K562 (cell line): ENCODE measurements at regions not wholly inside any gene's neighbourhood (a gene's known extent, or its start where the extent isn't known, plus 50 kb on each side); places are given as distances from the start of the nearest gene placed in this dataset.

ENCODE experiments used
- ATAC-seq: fragments of 200-7000 bp; cut with Tn5 transposase; 3 replicates; pipeline ENCODE4 v1.9.1; 2020; ENCODE audit warnings: moderate library complexity
- BruUV-seq: library from RNA; stranded (reverse); fragments of 400-500 nt; replicated peaks from 2 replicates; lab custom pipeline; 2021; lab: Mats Ljungman, UMichigan
- CTCF ChIA-PET: fragments of 300-600 bp; formaldehyde crosslinking; extraction: SDS; loops from one replicate; lab custom pipeline; 2021; ENCODE audit warnings: low intra/inter-chr PET ratio; lab: Yijun Ruan, JAX
- POLR2A ChIA-PET: fragments of 300-600, 350-650 bp; sonication (Branson Sonifier 250); formaldehyde crosslinking; extraction: SDS; loops from one replicate; lab custom pipeline; 2021; ENCODE audit warnings: antibody characterized with exemption, inconsistent platforms; lab: Yijun Ruan, JAX
- DNase-seq, 4 experiments: peaks; one replicate each; pipeline versions ENCODE4 v3.0.0 to v3.0.0-alpha.2; 2011 to 2018; ENCODE audit warnings: low spot score in 3 of 4, mixed read lengths in 3 of 4; ENCODE audit errors: extremely low read depth in 1 of 4
- FAIRE-seq: peaks from 2 replicates; lab custom pipeline; 2011; peaks lifted over from hg19 to GRCh38; lab: Jason Lieb, UNC
- H2AFZ ChIP-seq: 2 replicates; pipeline ENCODE4 v1.6.0; 2011; ENCODE audit warnings: low read depth, low read length, control low read depth, inconsistent platforms
- H3K27ac ChIP-seq: fragments of 200-600 bp; 3 replicates; pipeline ENCODE4 v1.8.0; 2011; ENCODE audit warnings: low read depth, mild to moderate bottlenecking, control low read depth, inconsistent platforms, low read length, moderate library complexity, mixed read lengths; ENCODE audit errors: extremely low read depth
- H3K27me3 ChIP-seq, 2 experiments: fragments of 300-600 bp in 1 of 2; 2 replicates in 1 of 2; 3 replicates in 1 of 2; pipeline versions ENCODE4 v1.6.0 to v1.8.0; 2011; ENCODE audit warnings: inconsistent platforms in 2 of 2, low read length in 2 of 2, mild to moderate bottlenecking in 1 of 2, mixed read lengths in 1 of 2, moderate library complexity in 1 of 2; ENCODE audit not compliant: control insufficient read depth in 2 of 2, insufficient read depth in 2 of 2
- H3K36me3 ChIP-seq: fragments of 300-600 bp; 3 replicates; pipeline ENCODE4 v1.8.0; 2011; ENCODE audit warnings: mild to moderate bottlenecking, low read length, inconsistent platforms; ENCODE audit not compliant: control insufficient read depth, insufficient read depth
- H3K4me1 ChIP-seq, 2 experiments: fragments of 200-600 bp in 1 of 2; replicated peaks in 1 of 2; 2 replicates in 1 of 2; 3 replicates in 1 of 2; pipeline versions ENCODE4 v1.5.1 to v1.8.0; 2011; ENCODE audit warnings: inconsistent platforms in 2 of 2, low read length in 2 of 2, mild to moderate bottlenecking in 1 of 2, mixed read lengths in 1 of 2, moderate library complexity in 1 of 2; ENCODE audit not compliant: control insufficient read depth in 2 of 2, insufficient read depth in 2 of 2
- H3K4me2 ChIP-seq: 2 replicates; pipeline ENCODE4 v1.6.1; 2011; ENCODE audit warnings: low read length, control low read depth, inconsistent platforms, mixed read lengths; ENCODE audit not compliant: insufficient read depth
- H3K4me3 ChIP-seq: fragments of 200-600 bp; sonication (generic), shearing (Covaris generic); 2 replicates; pipeline ENCODE4 v1.5.1; 2016; ENCODE audit warnings: control low read depth, inconsistent platforms
- H3K79me2 ChIP-seq: fragments of 200-600 bp; 3 replicates; pipeline ENCODE4 v1.8.0; 2011; ENCODE audit warnings: low read length, inconsistent platforms; ENCODE audit not compliant: control insufficient read depth, insufficient read depth
- H3K9ac ChIP-seq, 2 experiments: 2 replicates each; pipeline versions ENCODE4 v1.6.0 to v1.6.1; 2011; ENCODE audit warnings: low read depth in 2 of 2, low read length in 2 of 2, control low read depth in 1 of 2, inconsistent platforms in 1 of 2, mild to moderate bottlenecking in 1 of 2, mixed read lengths in 1 of 2; ENCODE audit not compliant: insufficient read depth in 1 of 2
- H3K9me1 ChIP-seq: one replicate; pipeline ENCODE4 v1.6.0; 2011; ENCODE audit warnings: inconsistent platforms, mild to moderate bottlenecking, low read length, moderate library complexity; ENCODE audit not compliant: control insufficient read depth, insufficient read depth
- H3K9me3 ChIP-seq: replicated peaks from 2 replicates; pipeline ENCODE4 v1.5.1; 2011; ENCODE audit warnings: low read depth, low read length, inconsistent platforms; ENCODE audit not compliant: control insufficient read depth, insufficient read depth
- H4K20me1 ChIP-seq: replicated peaks from 2 replicates; pipeline ENCODE4 v1.6.1; 2011; ENCODE audit warnings: low read length, inconsistent platforms, mixed read lengths; ENCODE audit not compliant: control insufficient read depth, insufficient read depth
- MEIS2 ChIP-seq: fragments of 450-650 bp; IDR thresholded peaks from 2 replicates; pipeline ENCODE4 v1.6.1; 2014; ENCODE audit warnings: mild to moderate bottlenecking; ENCODE audit not compliant: partially characterized antibody
- NEUROD1 ChIP-seq: fragments of 150-350 bp; IDR thresholded peaks from 2 replicates; pipeline ENCODE4 v1.6.1; 2014; ENCODE audit warnings: borderline replicate concordance, low read length, low read depth; ENCODE audit not compliant: partially characterized antibody
- THAP12 ChIP-seq: fragments of 250-450 bp; sonication (Bioruptor Pico); IDR thresholded peaks from 2 replicates; pipeline ENCODE4 v1.9.0; 2021; ENCODE audit warnings: mild to moderate bottlenecking, inconsistent platforms
- THRB ChIP-seq: fragments of 450-650 bp; formaldehyde crosslinking; conservative IDR thresholded peaks from 2 replicates; pipeline ENCODE4 v1.4.0; 2022; ENCODE audit warnings: mild to moderate bottlenecking, missing genetic modification characterization
- WGBS: fragments of 100-300 bp; shearing (Covaris generic); methylation state at CpG from one replicate; pipeline ENCODE4 v1.1.6; 2016; ENCODE audit warnings: low coverage, mixed read lengths; ENCODE audit not compliant: insufficient coverage; ENCODE audit errors: missing lambda C conversion rate; 5-methylcytosine and 5-hydroxymethylcytosine counted together
- in situ Hi-C: fragments of 300-500 bp; cut with MboI; formaldehyde crosslinking; loops from 4 replicates; pipeline ENCODE4 v1.15.0; 2018; ENCODE audit warnings: inconsistent platforms, mixed read lengths
- intact Hi-C: fragments of 100-400 bp; cut with micrococcal nuclease; formaldehyde crosslinking; loops from 2 replicates; pipeline ENCODE4 v1.14.2; 2022
- TF ChIP-seq, protein P1 (sequence below): conservative IDR thresholded peaks from 2 replicates; pipeline ENCODE4 v1.6.1; 2011; ENCODE audit warnings: low read depth, mild to moderate bottlenecking, low read length; ENCODE audit not compliant: control insufficient read depth

GRCh38 chr7:46352004-46352954 lies 431.2 kb upstream of the IGFBP3 start (continued):
- TF ChIP-seq THRB: no peak

DNA sequence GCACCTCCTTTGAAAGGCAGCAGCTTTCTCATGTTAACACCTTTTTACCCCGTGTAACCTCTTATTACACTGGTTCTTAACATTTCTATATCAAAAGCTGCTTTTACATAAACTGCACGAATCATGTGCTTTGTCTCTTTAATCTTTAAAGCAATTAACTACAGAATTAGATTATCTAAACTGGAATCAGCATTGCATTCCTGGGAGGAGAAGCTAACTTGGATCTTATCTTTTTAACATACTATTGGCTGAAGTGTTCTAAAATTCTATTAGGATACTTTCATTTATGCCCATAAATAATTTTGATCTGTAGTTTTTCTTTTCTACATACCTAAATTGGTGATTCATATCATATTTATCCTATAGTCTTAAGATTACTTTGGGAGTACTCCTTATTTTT lies 428.4 kb upstream of the IGFBP3 start:
- in situ Hi-C loops: no loop called here
- CTCF ChIA-PET: no interaction called here
- no TSS peak for BruUV-seq
- no peak overlapping the region for H3K4me3 ChIP-seq
- POLR2A ChIA-PET: no interaction called here
- H3K9me3 ChIP-seq: no peaks in the 10 kb centered on the region
- H4K20me1 ChIP-seq: no peaks in the 10 kb centered on the region
- no peaks in the 10 kb centered on the region for H3K79me2 ChIP-seq
- H3K4me2 ChIP-seq: no peak overlapping the region
- WGBS: 6% methylated on average over 2 of the region's 2 CpGs
- no peak for FAIRE-seq
- H3K27ac ChIP-seq: no peak overlapping the region
- no peaks in the 10 kb centered on the region for H3K4me1 ChIP-seq
- TF ChIP-seq THAP12: no peak
- no peak for TF ChIP-seq NEUROD1
- TF ChIP-seq, protein P1, sequence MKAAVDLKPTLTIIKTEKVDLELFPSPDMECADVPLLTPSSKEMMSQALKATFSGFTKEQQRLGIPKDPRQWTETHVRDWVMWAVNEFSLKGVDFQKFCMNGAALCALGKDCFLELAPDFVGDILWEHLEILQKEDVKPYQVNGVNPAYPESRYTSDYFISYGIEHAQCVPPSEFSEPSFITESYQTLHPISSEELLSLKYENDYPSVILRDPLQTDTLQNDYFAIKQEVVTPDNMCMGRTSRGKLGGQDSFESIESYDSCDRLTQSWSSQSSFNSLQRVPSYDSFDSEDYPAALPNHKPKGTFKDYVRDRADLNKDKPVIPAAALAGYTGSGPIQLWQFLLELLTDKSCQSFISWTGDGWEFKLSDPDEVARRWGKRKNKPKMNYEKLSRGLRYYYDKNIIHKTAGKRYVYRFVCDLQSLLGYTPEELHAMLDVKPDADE: no peak
- TF ChIP-seq MEIS2: no peak
- TF ChIP-seq, all 486 proteins: peak for 0
- intact Hi-C loops: no loop called here
- Histone ChIP-seq H3K9ac (no peak overlapping the region), H3K9me1 (no peaks in the 10 kb centered on the region), H3K27me3 (no peaks in the 10 kb centered on the region), H3K36me3 (no peaks in the 10 kb centered on the region), H2AFZ (no peak overlapping the region)
- DNase-seq (no peak), ATAC-seq (no peak)
